IPS DF 6.9 (cell line): ENCODE measurements at regions not wholly inside any gene's neighbourhood (a gene's known extent, or its start where the extent isn't known, plus 50 kb on each side); places are given as distances from the start of the nearest gene placed in this dataset.

Source experiments
- DNase-seq: peaks from one replicate; pipeline ENCODE4 v3.0.0-alpha.2; 2013; ENCODE audit warnings: low read depth, low spot score
- H3K27ac ChIP-seq: one replicate; pipeline ENCODE4 v1.5.1; 2013; ENCODE audit warnings: low read length, control low read depth
- H3K27me3 ChIP-seq: 2 replicates; pipeline ENCODE4 v1.6.1; 2013; ENCODE audit warnings: mild to moderate bottlenecking, low read length; ENCODE audit not compliant: control insufficient read depth, insufficient read depth
- H3K36me3 ChIP-seq: 2 replicates; pipeline ENCODE4 v1.6.1; 2013; ENCODE audit warnings: low read length; ENCODE audit not compliant: control insufficient read depth, insufficient read depth
- H3K4me1 ChIP-seq: 2 replicates; pipeline ENCODE4 v1.6.1; 2013; ENCODE audit warnings: low read length; ENCODE audit not compliant: control insufficient read depth, insufficient read depth
- H3K4me3 ChIP-seq: 2 replicates; pipeline ENCODE4 v1.5.1; 2013; ENCODE audit warnings: mild to moderate bottlenecking, low read length
- H3K9me3 ChIP-seq: 2 replicates; pipeline ENCODE4 v1.6.1; 2013; ENCODE audit warnings: low read length, inconsistent platforms; ENCODE audit not compliant: control insufficient read depth, insufficient read depth
- WGBS: extraction: QIAGEN DNeasy Blood & Tissue Kit; methylation state at CpG from one replicate; pipeline ENCODE4 v1.1.7; 2013; ENCODE audit warnings: mixed read lengths, missing lambda C conversion rate; ENCODE audit not compliant: insufficient read length, insufficient coverage; 5-methylcytosine and 5-hydroxymethylcytosine counted together

DNA sequence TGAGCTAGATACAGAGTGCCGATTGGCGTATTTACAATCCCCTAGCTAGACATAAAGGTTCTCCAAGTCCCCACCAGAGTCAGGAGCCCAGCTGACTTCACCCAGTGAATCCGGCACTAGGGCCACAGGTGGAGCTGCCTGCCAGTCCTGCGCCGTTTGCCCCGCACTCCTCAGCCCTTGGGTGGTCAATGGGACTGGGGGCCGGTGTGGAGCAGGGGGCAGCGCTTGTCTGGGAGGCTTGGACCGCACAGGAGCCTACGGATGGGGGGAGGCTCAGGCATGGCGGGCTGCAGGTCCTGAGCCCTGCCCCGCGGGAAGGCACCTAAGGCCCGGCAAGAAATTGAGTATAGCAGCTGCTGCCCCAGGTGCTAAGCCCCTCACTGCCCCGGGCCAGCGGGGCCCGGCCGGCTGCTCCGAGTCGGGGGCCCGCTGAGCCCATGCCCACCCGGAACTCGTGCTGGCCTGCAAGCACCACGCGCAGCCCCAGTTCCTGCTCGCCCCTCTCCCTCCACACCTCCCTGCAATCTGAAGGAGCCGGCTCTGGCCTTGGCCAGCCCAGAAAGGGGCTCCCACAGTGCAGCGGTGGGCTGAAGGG, 1113.8 kb upstream of the LRRTM3 start:
- no peak for DNase-seq
- Histone ChIP-seq H3K4me1 (no peaks in the 10 kb centered on the region; the same call in 1 of the 2 replicates), H3K4me3 (no peak overlapping the region), H3K27me3 (no peaks in the 10 kb centered on the region), H3K27ac (no peak overlapping the region), H3K36me3 (no peaks in the 10 kb centered on the region), H3K9me3 (no peaks in the 10 kb centered on the region)
- WGBS: no CpG with 5 or more reads among the region's 28 CpGs

DNA sequence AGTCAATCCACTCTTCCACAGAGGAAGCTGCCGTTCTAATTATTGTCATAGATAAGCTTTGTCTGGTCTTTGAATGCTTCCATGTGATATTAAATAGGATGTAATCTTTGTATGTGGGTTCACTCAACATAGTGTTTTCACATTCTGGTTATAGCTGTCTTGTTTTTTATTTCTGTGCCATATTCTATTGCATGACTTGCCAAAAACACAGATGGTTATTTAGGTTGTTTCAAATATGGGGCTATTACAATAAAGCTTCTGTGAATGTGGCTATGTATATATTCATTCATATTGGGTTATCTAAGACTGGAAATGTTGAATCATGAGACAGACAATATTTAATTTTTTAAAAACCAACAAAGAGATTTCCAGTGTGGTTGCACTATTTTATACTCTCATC, 1109.3 kb upstream of the LRRTM3 start:
- H3K27me3 ChIP-seq: no peaks in the 10 kb centered on the region
- WGBS: no CpG with 5 or more reads among the region's 1 CpG
- H3K36me3 ChIP-seq: no peaks in the 10 kb centered on the region
- H3K4me1 ChIP-seq: no peaks in the 10 kb centered on the region; the same call in 1 of the 2 replicates
- DNase-seq: no peak
- H3K27ac ChIP-seq: no peak overlapping the region
- no peaks in the 10 kb centered on the region for H3K9me3 ChIP-seq
- no peak overlapping the region for H3K4me3 ChIP-seq

DNA sequence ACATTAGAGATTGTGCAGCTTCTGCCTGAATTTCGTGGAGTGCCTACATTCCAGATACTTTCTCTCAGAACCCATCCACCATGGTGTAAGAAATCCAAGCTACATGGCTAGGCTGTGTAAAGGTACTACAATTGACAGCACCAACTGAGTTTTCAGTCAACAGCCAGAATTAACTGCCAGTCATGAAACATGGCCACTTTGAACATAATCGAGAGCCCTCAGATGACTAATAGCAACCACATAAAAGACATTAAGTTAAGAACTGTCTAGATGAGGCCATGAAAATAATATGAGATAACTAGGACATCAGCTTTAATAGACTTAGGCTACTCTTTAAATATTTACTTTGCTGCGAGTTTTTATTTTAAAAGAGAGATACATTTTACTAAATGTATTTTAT, 1106.8 kb upstream of the LRRTM3 start:
- no CpG with 5 or more reads among the region's 3 CpGs for WGBS
- Histone ChIP-seq H3K27me3 (no peaks in the 10 kb centered on the region), H3K9me3 (no peaks in the 10 kb centered on the region), H3K4me3 (no peak overlapping the region), H3K36me3 (no peaks in the 10 kb centered on the region), H3K4me1 (no peaks in the 10 kb centered on the region; the same call in 1 of the 2 replicates), H3K27ac (no peak overlapping the region)
- DNase-seq: no peak

DNA sequence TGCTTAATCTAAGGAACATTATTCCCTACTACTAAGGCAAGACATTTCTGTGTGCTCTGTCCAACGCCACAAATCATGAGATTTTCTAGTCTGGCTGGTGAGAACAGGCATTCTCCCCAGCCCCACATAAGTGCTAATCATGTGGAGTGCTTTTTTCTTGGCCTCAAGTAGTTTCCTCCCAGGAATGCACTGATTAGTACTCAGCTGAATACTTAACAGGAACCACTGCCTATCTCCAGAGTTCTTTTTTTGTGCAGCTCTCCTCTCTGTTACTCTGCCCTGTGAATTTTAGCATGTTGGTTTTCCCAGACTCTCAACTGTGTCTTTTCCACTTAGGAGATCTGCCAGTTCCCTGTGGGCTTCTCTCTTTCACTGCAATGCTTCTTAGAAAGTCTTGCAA, 1098.5 kb upstream of the LRRTM3 start:
- H3K4me3 ChIP-seq: no peak overlapping the region
- no peaks in the 10 kb centered on the region for H3K36me3 ChIP-seq
- H3K9me3 ChIP-seq: no peaks in the 10 kb centered on the region
- no CpG with 5 or more reads among the region's 1 CpG for WGBS
- no peaks in the 10 kb centered on the region for H3K4me1 ChIP-seq
- no peak for DNase-seq
- H3K27me3 ChIP-seq: no peaks in the 10 kb centered on the region
- no peak overlapping the region for H3K27ac ChIP-seq

DNA sequence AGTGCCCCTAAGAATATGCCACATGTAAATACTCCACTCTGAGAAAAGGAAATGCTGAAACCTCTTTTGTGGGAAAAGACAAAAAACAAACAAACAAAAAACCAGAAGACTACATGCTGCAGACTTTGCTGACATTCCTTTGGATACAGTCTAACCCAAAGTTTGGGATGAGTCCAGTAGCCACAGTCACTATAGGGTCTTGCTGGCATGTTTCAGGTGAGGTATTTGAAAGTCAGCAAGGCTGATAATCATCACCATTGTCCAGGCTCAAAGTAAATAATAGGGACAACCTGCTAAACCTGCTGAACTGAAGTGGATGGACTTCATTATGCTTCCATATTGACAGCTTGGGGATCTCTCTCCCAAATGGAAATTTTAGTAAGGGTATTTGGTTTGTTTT, 1087.0 kb upstream of the LRRTM3 start:
- no peak for DNase-seq
- H3K27ac ChIP-seq: no peak overlapping the region

DNA sequence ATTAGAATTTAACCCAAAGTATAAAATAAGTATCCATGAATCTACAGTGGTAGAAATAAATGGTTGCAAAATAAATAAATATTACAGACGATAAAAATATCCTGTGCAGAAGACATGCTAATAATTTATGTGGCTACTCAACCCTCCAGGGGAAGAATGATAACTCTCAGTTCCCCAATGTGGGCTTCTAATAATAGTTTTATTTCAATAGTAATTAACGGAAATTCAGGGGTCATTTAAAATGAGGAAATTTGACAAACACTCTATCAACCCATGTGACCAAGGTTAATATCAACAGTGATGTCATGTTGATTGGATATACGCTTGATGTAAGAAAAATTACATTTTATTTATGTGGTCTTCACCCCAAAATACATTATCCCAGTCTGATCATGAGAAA, 1082.6 kb upstream of the LRRTM3 start:
- H3K27me3 ChIP-seq: no peaks in the 10 kb centered on the region
- no peak for DNase-seq
- H3K4me1 ChIP-seq: no peaks in the 10 kb centered on the region
- no CpG with 5 or more reads among the region's 3 CpGs for WGBS
- H3K36me3 ChIP-seq: no peaks in the 10 kb centered on the region
- no peak overlapping the region for H3K27ac ChIP-seq
- H3K4me3 ChIP-seq: no peak overlapping the region
- no peaks in the 10 kb centered on the region for H3K9me3 ChIP-seq

More for the DNA sequence above, 1087.0 kb upstream of the LRRTM3 start:
- Histone ChIP-seq H3K9me3 (no peaks in the 10 kb centered on the region), H3K27me3 (no peaks in the 10 kb centered on the region), H3K4me3 (no peak overlapping the region), H3K36me3 (no peaks in the 10 kb centered on the region), H3K4me1 (no peaks in the 10 kb centered on the region)

DNA sequence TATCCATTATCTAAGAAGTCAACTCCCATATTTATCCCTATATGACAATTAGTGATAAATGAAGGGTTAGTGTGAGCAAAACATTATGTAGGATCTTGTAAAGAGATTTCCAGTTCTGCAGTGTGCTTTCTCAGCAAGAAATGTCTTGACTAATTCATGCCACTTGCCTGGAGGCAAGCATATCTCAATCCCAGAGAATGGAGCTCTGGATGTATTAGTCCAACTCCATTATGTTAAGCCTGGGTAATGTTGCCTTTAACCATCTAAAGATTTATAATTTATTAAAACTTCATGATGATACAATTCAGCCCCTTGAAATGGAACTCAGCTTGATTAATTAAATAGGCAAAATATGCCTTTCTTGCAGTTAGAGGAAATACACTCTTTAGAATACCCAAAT, 1079.9 kb upstream of the LRRTM3 start:
- no peak for DNase-seq
- Histone ChIP-seq H3K4me1 (no peaks in the 10 kb centered on the region), H3K27ac (no peak overlapping the region)

DNA sequence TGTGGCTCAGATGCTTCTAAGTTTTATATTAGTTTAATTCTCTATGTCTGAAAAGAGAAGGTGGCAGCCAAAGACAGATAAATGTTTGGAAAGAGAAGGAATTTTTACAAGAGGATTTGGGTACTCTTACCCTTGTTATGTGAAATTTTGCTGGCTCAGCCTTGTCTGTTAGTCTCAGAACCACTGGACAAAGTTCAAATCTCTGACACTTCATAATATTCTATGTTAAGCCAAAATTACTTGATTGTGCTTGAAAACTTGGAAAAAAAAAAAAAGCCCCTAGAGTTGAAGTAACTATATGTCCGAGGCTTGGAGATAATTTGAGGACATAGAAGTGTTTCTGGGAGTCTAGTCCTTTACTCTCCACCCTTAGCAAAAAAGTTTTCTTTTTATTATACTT, 1079.3 kb upstream of the LRRTM3 start:
- H3K4me1 ChIP-seq: no peaks in the 10 kb centered on the region
- WGBS: no CpG with 5 or more reads among the region's 1 CpG
- DNase-seq: no peak
- H3K9me3 ChIP-seq: no peaks in the 10 kb centered on the region
- no peak overlapping the region for H3K4me3 ChIP-seq
- no peak overlapping the region for H3K27ac ChIP-seq
- H3K27me3 ChIP-seq: no peaks in the 10 kb centered on the region
- H3K36me3 ChIP-seq: no peaks in the 10 kb centered on the region

More for the DNA sequence above, 1079.9 kb upstream of the LRRTM3 start:
- H3K4me3 ChIP-seq: no peak overlapping the region
- no peaks in the 10 kb centered on the region for H3K27me3 ChIP-seq
- H3K9me3 ChIP-seq: no peaks in the 10 kb centered on the region
- H3K36me3 ChIP-seq: no peaks in the 10 kb centered on the region

DNA sequence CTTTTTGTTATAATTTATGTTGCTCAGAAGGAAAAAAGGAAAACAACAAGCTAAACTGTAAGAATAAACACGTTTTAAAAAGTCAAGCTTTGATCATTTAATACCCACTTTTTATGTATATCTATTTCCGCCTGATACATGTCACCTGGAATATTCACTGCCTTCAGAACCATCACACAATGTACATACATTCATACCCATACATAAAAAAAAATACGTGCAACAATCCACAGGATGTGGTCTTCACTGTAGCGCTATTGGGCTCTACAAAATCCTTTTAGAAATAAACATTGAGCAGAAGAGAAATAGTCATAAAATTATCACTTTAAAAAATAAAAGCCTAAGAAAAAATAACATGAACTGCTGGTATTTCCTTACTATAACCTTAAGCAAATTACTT, 1078.9 kb upstream of the LRRTM3 start:
- Histone ChIP-seq H3K27me3 (no peaks in the 10 kb centered on the region), H3K36me3 (no peaks in the 10 kb centered on the region), H3K27ac (no peak overlapping the region), H3K4me3 (no peak overlapping the region), H3K9me3 (no peaks in the 10 kb centered on the region), H3K4me1 (no peaks in the 10 kb centered on the region)
- WGBS: no CpG with 5 or more reads among the region's 4 CpGs
- no peak for DNase-seq

DNA sequence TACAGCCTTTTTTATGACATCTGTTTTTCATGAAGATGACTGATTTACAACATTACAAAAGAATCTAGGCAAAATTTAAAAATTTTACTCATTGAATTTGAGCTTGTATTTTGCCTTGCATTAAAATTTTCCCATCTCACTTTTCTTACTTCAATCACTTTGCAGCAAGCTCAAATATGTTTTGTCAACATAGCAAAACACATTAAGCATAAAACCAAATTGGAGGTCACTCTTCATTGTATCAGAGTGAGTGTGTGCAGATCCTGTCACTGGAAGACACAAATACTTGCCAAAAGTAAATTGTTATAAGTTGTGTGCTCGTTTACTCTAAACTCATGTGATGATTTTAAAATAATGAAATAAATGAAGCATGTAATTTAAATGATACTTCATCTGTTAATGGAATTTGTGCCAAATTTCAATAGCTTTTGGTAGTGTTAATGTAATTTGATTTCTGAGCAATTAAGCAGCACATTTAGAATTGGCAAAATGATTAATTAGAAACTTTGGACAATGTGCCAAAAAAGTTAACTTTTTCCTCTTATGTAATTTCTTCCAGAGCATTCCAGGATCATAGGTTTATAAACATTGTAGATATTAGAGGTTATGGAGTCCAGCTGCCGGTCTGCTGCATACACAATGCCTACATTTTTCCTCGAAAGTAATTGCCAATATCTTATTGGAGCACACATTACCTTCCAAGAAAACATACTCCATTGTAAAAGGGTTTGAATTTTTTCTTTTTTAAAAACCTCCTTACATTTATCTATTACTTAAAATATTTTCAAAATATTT, 1078.2 kb upstream of the LRRTM3 start:
- Histone ChIP-seq H3K4me3 (no peak overlapping the region), H3K27ac (no peak overlapping the region), H3K36me3 (no peaks in the 10 kb centered on the region), H3K4me1 (no peaks in the 10 kb centered on the region), H3K9me3 (no peaks in the 10 kb centered on the region), H3K27me3 (no peaks in the 10 kb centered on the region)
- no peak for DNase-seq
- no CpG with 5 or more reads among the region's 3 CpGs for WGBS

DNA sequence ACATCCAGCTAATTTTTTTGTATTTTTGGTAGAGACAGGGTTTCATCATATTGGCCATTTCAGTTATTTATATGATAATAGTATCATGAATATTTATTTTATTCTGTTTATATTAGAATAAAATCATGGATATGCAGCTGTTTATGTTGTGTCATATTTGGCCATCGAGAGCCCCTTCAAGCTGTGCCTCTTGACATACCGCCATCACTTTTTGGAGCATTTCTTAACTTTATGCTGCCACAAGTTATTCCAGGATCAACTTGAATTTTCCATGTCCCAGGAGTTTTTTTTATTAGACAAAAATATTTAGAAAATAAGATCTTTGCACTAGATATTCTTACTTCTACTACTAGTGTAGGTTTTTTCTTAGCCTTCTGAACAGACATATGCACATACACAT, 1067.0 kb upstream of the LRRTM3 start:
- no CpG with 5 or more reads among the region's 2 CpGs for WGBS
- Histone ChIP-seq H3K27me3 (no peaks in the 10 kb centered on the region), H3K4me3 (no peak overlapping the region), H3K27ac (no peak overlapping the region), H3K4me1 (no peaks in the 10 kb centered on the region), H3K9me3 (no peaks in the 10 kb centered on the region), H3K36me3 (no peaks in the 10 kb centered on the region)
- DNase-seq: no peak
